ENCODE measurements at regions not wholly inside any gene's neighbourhood (a gene's known extent, or its start where the extent isn't known, plus 50 kb on each side); places are given as distances from the start of the nearest gene placed in this dataset.
A peak's percentile ranks its signal among the peaks of the same experiment; 100 is the strongest.
"Not testable (repeated sequence)": the region's sequence is repeated elsewhere in the genome, so short reads cannot be mapped to it uniquely, and the experiment has no call there.

- DNase-seq (ENCODE audit: low read depth), result no peak
Measured at GRCh38 chr15:47887241-47887800, 170.0 kb downstream of the SEMA6D start.

DNA sequence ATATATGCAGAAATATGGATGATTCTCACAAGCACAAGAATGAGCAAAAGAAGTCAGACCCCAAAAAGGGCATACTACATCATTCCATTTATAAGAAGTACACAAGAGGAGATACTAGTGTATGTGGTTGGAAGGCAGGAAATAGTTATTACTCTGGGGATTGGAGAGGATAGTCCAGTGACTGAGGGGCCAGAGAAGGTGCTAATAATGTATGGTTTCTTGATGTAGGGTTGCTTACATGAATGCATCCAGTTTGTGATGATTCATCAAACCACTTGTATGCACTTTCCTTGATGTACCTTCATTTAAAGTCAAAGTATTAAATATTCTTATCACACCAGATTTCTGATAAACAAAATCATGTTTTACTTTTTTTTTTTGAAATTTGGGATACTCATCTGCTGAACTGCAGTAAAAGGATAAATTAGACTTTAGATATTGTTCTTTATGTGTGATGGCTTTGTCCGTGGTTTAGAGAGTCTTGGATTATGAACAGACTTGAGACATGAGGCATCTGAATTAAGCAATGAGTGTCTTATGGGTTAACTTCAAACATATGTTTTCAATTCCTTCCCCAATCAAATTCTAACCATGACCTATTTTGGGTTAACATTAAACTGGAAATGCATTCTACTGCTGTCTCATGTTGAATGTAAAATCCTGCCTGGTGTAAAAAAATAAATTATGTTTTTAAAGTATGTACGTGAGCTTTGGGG lies 171.2 kb downstream of the SEMA6D start:
- DNase-seq (ENCODE audit: low read depth), result no peak

- no peak for DNase-seq (ENCODE audit: low read depth)
Measured at GRCh38 chr15:47890397-47891150, 173.3 kb downstream of the SEMA6D start.

DNA sequence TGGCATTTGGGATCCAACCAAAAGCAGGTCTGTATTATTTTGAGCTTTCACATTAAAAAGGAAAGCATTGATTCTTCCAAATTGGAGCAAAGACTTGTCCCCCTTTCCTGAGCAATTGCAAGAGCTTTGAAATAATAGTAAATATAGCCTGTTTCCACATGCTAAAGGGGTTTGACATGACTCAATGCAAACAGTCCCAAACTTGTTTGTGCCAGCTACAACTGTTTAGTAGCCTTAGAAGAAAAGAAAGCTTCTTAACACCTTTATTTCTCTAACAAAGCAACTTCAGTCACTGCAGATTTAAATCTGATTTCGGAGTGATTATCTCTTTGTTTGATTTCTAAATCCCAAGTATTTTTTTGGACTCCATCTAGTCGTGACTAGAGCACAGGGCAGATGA lies 180.2 kb downstream of the SEMA6D start:
- no peak for DNase-seq (ENCODE audit: low read depth)

GRCh38 chr15:47900751-47901150 lies 183.4 kb downstream of the SEMA6D start:
- DNase-seq (ENCODE audit: low read depth), result no peak

DNA sequence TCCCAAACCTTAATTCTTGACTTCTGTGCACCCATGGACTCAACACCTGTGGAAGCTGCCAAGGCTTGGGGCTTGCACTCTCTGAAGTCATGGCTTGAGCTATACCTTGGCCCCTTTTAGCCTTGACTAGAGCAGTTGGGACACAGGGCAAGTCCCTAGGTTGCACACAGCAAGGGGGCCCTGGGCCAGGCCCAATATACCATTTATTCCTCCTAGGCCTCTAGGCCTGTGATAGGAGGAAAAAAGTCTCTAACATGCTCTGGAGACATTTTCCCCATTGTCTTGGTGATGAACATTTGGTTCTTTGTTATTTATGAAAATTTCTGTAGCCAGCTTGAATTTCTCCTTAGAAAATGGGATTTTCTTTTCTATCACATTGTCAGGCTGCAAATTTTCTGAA lies 186.1 kb downstream of the SEMA6D start:
- DNase-seq (ENCODE audit: low read depth), result no peak

DNA sequence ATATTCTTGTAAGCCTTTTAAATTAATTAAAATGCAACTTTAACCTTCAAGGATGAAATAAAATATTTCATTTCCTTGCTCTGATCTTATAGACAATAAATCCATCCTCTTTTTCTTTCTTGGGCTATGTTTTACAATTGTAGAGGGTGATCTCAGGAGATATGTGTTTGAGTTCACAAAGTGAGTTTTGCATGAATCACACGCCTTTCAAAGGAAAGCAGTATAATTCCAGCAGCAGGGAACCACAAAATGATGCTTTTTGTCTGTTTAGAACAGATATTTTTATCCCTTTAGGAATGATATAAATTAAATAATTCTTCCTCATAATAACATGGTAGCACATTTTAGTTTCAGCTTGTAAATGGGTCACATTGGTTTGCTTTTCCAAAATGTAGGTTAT lies 191.2 kb downstream of the SEMA6D start:
- DNase-seq (ENCODE audit: low read depth), result no peak

DNA sequence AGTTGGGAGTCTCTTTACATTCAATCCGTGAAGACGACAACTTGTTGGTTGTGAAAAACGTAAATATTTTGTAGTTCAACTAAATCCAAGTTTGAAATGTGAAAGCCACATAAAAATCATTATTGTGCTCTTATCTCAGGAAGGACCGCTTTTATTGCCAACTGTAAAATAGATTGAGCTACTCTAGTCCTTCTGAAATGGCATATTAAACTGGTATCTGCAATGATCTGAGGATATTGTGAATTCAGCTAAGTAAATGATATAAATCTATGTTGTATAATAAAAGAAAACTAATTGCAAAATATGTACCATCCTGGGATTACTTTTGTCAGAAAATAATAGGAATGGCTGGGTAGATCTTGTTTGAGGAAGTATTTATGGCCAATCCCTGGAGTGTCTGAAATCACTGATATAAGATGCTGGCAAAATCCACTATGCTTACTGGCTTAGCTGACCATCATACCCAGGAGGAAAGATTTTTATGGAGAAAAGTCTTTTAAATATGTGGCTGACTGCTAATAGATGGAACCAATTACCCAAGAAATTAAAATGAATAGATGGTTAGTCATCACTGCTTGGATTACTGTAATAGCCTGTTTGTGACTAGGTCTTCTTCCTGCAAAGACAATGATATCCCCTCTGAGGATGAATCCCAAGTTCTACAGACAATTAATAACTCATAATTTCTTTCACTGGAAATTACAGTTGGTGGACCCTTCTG lies 191.8 kb downstream of the SEMA6D start:
- DNase-seq (ENCODE audit: low read depth), result peak; percentile 2

DNA sequence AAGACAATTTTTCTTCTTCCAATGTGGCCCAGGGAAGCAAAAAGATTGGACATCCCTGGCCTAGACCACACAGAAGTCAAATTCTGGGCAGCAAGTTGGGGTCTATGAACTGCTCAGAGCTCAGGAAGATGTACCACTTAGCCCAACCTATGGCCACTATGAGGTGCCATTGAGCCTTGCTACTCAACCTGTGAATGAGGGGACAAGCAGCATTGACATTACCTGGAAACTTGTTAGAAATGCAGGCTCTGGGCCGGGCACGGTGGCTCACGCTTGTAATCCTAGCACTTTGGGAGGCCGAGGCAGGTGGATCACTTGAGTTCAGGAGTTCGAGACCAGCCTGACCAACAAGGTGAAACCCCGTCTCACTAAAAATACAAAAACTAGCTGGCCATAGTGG lies 195.6 kb downstream of the SEMA6D start:
- not testable (repeated sequence) for DNase-seq (ENCODE audit: low read depth)

- DNase-seq (ENCODE audit: low read depth), result no peak
Measured at GRCh38 chr15:47917881-47918280, 200.6 kb downstream of the SEMA6D start.

- DNase-seq (ENCODE audit: low read depth), result no peak
Measured at GRCh38 chr15:47918877-47919276, 201.6 kb downstream of the SEMA6D start.

GRCh38 chr15:47924381-47924780 lies 196.4 kb upstream of the SLC24A5 start:
- DNase-seq (ENCODE audit: low read depth), result no peak

DNA sequence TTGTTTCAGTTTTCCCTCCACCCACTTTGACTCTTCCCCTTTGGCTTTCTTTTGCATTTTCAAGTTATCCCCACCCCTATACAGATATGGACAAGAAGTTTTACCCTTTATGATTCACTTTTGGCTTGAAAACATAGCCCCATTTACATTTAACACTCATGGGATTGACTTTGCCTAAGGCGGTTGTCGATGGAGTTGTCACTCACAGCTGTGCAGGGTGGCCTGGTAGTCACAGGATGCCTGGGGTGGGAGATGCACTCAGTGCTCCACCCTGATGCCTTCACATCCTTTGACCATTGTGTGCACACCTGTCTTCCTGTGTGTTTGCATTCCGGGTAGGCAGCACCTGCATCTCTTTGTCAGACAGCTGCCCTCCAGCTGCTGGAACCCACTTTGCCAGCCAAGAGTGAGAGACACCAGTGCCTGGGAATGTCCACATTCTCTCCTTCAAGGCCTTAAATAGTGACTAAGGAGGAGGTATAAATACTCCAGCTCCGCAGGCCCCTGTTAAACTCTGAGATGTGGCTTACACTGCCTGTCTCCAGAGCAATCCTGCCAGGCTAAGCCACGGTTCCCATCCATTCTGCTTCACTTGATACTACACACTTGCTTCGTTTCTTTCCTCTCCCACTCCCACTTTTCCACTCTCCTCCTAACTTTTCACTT lies 191.5 kb upstream of the SLC24A5 start:
- no peak for DNase-seq (ENCODE audit: low read depth)

DNA sequence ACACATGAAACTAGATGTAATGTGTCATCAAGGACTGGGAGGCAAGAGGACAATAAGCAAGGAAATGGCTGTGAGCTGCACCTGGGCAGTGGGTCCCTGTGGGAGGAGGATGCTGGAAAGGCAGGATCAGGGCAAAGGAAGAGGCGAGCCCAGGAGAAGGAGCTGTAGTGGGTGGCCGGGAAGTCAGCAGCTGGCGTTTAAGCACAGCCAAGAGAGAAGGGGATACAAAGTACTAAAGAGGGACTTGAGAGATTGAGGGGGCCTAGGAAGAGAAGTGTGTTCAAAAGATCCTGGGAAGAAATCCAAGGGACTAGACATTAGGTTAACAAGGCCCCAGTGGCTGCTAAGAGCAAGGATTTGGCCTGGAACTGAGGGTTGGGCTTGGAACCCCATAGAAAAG lies 188.5 kb upstream of the SLC24A5 start:
- no peak for DNase-seq (ENCODE audit: low read depth)

- DNase-seq (ENCODE audit: low read depth), result no peak
Measured at GRCh38 chr15:47932951-47933641, 187.7 kb upstream of the SLC24A5 start.

DNA sequence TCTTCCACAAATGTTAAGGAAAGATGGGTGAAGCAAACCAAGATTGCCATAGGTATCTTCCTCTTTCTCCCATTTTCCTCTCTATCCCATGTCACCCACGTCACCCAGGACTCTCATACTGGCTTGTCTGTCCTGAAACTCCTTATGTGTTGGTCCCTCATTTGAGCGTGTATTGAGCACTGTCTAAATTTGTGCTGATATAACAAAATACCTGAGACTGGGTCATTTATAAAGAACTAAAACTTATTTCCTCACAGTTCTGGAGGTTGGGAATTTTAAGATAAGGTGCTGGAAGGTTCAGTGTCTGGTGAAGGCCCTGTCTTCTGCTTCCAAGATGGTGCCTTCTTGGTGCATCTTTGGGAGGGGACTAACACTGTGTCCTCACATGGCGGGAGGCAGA lies 186.9 kb upstream of the SLC24A5 start:
- no peak for DNase-seq (ENCODE audit: low read depth)

GRCh38 chr15:47934342-47934741 lies 186.4 kb upstream of the SLC24A5 start:
- DNase-seq (ENCODE audit: low read depth), result no peak

DNA sequence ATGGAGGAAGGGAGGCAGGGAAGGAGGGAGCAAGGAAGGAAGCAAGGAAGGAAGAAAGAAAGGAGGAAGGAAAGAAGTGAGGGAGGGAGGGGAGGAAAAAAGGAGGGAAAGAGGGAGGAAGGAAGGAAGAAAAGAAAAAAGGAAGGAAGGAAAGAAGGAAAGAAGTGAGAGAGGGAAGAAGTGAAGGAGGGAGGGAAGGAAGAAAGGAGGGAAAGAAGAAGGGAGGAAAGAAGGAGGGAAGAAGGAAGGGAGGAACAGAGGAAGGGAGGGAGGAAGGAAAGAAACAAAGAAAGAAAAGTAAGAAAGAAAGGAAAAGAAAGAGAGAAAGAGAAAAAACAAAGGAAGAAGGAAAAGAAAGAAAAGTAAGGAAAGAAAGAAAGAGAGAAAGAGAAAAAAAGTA lies 183.0 kb upstream of the SLC24A5 start:
- DNase-seq (ENCODE audit: low read depth), result no peak

DNA sequence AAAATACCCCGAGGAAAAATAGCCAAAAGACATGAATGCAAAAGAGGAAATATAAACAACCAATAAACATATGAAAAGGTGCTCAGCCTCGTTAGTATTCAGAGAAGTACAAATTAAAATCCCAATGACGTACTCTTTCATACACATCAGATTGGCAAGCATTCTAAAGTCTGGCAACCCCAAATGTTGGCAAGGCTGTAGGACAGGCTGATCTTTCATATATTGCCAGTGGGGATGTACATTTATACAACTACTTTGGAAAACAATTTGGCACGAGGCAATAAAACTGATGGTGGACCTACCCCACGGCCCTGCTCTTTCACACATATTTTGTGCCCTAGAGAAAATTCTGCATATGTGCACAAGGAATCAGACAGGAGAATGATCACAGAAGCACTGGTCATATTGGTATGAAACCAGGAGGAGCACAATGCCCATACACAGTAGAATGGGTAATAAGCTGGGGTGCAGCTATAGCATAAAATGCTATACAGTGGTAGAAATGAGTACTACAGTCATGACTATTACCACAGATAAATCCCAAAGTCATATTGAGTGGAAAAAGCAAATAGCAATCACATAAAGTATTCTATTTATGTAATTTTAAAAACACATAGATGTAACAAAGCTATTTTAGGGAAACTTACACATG lies 176.0 kb upstream of the SLC24A5 start:
- no peak for DNase-seq (ENCODE audit: low read depth)

- DNase-seq (ENCODE audit: low read depth), result no peak
Measured at GRCh38 chr15:47945872-47946650, 174.7 kb upstream of the SLC24A5 start.
